GM12892 (cell line): ENCODE measurements at regions not wholly inside any gene's neighbourhood (a gene's known extent, or its start where the extent isn't known, plus 50 kb on each side); places are given as distances from the start of the nearest gene placed in this dataset.

Experiments
- DNase-seq: peaks from one replicate; pipeline ENCODE4 v3.0.0; 2011; ENCODE audit not compliant: insufficient read length
- FAIRE-seq: peaks from 2 replicates; lab custom pipeline; 2011; peaks lifted over from hg19 to GRCh38; lab: Jason Lieb, UNC
- POLR2A ChIP-seq: IDR thresholded peaks from 2 replicates; pipeline ENCODE4 v1.6.1; 2011; ENCODE audit warnings: low read depth, low read length, control low read depth
- POLR2AphosphoS5 ChIP-seq: IDR thresholded peaks from 2 replicates; pipeline ENCODE4 v1.6.1; 2011; ENCODE audit warnings: low read depth, low read length, control low read depth
- TAF1 ChIP-seq: IDR thresholded peaks from 2 replicates; pipeline ENCODE4 v1.6.1; 2011; ENCODE audit warnings: low read depth, mild to moderate bottlenecking, control low read depth, low read length, borderline replicate concordance

- no peak for TF ChIP-seq POLR2A
- no peak for TF ChIP-seq TAF1
- no peak for TF ChIP-seq POLR2AphosphoS5
- FAIRE-seq (no peak), DNase-seq (no peak)
Measured at GRCh38 chr11:21806508-21806907, 386.4 kb upstream of the ANO5 start.

- FAIRE-seq (no peak), DNase-seq (no peak)
- TF ChIP-seq TAF1 (no peak), POLR2AphosphoS5 (no peak), POLR2A (no peak)
Measured at GRCh38 chr11:21806947-21807346, 385.9 kb upstream of the ANO5 start.

- TF ChIP-seq POLR2AphosphoS5 (no peak), POLR2A (no peak), TAF1 (no peak)
- DNase-seq (no peak), FAIRE-seq (no peak)
Measured at GRCh38 chr11:21807350-21807749, 385.5 kb upstream of the ANO5 start.

GRCh38 chr11:21810650-21811049 is 382.2 kb upstream of the ANO5 start:
- TF ChIP-seq TAF1 (no peak), POLR2A (no peak), POLR2AphosphoS5 (no peak)
- FAIRE-seq (no peak), DNase-seq (no peak)

- DNase-seq = no peak
- FAIRE-seq = no peak
- TF ChIP-seq POLR2AphosphoS5 (no peak), POLR2A (no peak), TAF1 (no peak)
Measured at GRCh38 chr11:21811572-21811971, 381.3 kb upstream of the ANO5 start.

- DNase-seq (no peak), FAIRE-seq (no peak)
- TF ChIP-seq TAF1 = no peak
- no peak for TF ChIP-seq POLR2AphosphoS5
- no peak for TF ChIP-seq POLR2A
Measured at GRCh38 chr11:21814169-21814568, 378.7 kb upstream of the ANO5 start.

- no peak for DNase-seq
- TF ChIP-seq POLR2AphosphoS5 = no peak
- no peak for TF ChIP-seq POLR2A
- no peak for FAIRE-seq
Measured at GRCh38 chr11:21817696-21818095, 375.2 kb upstream of the ANO5 start.

- DNase-seq (no peak), FAIRE-seq (no peak)
- no peak for TF ChIP-seq POLR2A
- no peak for TF ChIP-seq POLR2AphosphoS5
- no peak for TF ChIP-seq TAF1
Measured at GRCh38 chr11:21820176-21820575, 372.7 kb upstream of the ANO5 start.

- no peak for TF ChIP-seq POLR2AphosphoS5
- TF ChIP-seq POLR2A = no peak
- TF ChIP-seq TAF1 = no peak
- DNase-seq (no peak), FAIRE-seq (no peak)
Measured at GRCh38 chr11:21825127-21825526, 367.8 kb upstream of the ANO5 start.

- DNase-seq = no peak
- no peak for FAIRE-seq
Measured at GRCh38 chr11:21838427-21838826, 354.5 kb upstream of the ANO5 start.

GRCh38 chr11:21839796-21840195 is 353.1 kb upstream of the ANO5 start:
- TF ChIP-seq POLR2AphosphoS5 (no peak), POLR2A (no peak), TAF1 (no peak)
- no peak for FAIRE-seq
- no peak for DNase-seq

More at GRCh38 chr11:21838427-21838826, 354.5 kb upstream of the ANO5 start:
- TF ChIP-seq POLR2A = no peak
- TF ChIP-seq POLR2AphosphoS5 = no peak
- no peak for TF ChIP-seq TAF1

- FAIRE-seq = no peak
- TF ChIP-seq POLR2A = no peak
- TF ChIP-seq TAF1 = no peak
- no peak for TF ChIP-seq POLR2AphosphoS5
- no peak for DNase-seq
Measured at GRCh38 chr11:21861314-21861713, 331.6 kb upstream of the ANO5 start.
